ENCODE measurements at regions not wholly inside any gene's neighbourhood (a gene's known extent, or its start where the extent isn't known, plus 50 kb on each side); places are given as distances from the start of the nearest gene placed in this dataset.

DNA sequence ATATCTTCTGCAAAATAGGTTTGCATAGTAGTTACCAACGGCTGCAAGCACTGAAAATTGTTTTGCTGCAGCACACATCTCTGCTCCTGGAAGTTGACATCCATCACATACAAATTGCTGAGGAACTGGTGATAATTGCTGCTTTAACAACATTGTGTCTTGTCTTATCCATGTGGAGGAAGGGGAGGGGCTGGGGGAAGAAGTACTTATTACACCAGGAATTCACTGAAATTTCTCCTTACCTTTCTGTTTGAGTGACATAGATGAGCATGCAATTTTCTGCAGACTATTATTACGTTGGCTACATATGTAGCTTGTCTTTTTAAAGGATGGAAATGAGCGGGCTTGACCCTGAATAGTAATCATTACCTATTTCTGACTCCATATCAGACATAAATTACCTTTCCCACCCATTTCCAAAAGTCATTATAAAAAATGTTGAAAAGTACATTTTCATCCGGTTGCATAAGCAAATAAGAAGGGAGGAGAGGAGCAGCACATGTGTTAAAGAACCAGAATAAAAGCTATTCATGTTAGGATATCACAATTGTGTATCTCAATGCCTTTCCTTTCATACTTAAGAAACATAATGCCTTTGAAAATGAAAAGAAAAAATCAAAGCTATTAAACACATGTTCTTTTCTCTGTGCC lies 1905.6 kb downstream of the PCDH7 start:
- TF ChIP-seq, protein P1, sequence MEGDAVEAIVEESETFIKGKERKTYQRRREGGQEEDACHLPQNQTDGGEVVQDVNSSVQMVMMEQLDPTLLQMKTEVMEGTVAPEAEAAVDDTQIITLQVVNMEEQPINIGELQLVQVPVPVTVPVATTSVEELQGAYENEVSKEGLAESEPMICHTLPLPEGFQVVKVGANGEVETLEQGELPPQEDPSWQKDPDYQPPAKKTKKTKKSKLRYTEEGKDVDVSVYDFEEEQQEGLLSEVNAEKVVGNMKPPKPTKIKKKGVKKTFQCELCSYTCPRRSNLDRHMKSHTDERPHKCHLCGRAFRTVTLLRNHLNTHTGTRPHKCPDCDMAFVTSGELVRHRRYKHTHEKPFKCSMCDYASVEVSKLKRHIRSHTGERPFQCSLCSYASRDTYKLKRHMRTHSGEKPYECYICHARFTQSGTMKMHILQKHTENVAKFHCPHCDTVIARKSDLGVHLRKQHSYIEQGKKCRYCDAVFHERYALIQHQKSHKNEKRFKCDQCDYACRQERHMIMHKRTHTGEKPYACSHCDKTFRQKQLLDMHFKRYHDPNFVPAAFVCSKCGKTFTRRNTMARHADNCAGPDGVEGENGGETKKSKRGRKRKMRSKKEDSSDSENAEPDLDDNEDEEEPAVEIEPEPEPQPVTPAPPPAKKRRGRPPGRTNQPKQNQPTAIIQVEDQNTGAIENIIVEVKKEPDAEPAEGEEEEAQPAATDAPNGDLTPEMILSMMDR (IDR thresholded peaks at IDR 0.05; ENCODE audit: poor library complexity) = no peak
- TF ChIP-seq EZH2 (IDR thresholded peaks at IDR 0.05; ENCODE audit: borderline replicate concordance) = no peak
